PC-9 (cell line): ENCODE measurements at regions not wholly inside any gene's neighbourhood (a gene's known extent, or its start where the extent isn't known, plus 50 kb on each side); places are given as distances from the start of the nearest gene placed in this dataset.

Source experiments
- CTCF ChIP-seq: fragments of 200-600 bp; sonication (generic); conservative IDR thresholded peaks from 2 replicates; pipeline ENCODE4 v1.6.1; 2017; ENCODE audit warnings: mixed run types, antibody characterized with exemption, mild to moderate bottlenecking, moderate library complexity
- EZH2 ChIP-seq: fragments of 200-600 bp; sonication (generic); IDR thresholded peaks from 2 replicates; pipeline ENCODE4 v1.8.0; 2017; ENCODE audit warnings: antibody characterized with exemption, low read depth

GRCh38 chr9:90287567-90288274 lies 354.9 kb downstream of the DIRAS2 start:
- TF ChIP-seq EZH2, result no peak
- no peak for TF ChIP-seq CTCF
